ENCODE measurements at regions not wholly inside any gene's neighbourhood (a gene's known extent, or its start where the extent isn't known, plus 50 kb on each side); places are given as distances from the start of the nearest gene placed in this dataset.

DNA sequence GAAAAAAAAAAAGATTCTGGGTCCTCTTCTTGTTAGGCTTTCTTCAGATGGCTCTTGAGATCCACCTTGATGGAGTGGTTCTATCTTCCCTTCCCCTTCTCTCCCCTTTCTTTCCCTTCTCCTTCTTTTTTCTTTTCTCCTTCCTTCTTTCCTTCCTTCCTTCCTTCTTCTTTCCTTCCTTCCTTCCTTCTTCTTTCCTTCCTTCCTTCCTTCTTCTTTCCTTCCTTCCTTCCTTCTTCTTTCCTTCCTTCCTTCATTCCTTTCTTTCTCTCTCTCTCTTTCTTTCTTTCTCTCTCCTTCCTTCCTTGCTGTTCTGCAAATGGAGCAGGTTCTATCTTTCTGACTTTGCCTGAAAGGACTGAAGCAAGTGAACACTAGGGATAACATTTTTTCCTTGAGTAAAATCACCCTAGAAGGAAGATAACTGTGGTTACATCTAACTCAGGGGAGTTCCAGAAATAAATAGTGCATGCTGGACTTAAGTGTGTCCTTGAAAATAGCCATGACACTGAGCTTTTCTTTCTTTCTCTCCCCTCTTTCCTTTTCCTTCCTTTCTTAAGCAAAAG is 68.8 kb upstream of the SEC14L1 start:
- no peak for TF ChIP-seq POLR2A (IDR thresholded peaks at IDR 0.05)
- TF ChIP-seq, protein P1, sequence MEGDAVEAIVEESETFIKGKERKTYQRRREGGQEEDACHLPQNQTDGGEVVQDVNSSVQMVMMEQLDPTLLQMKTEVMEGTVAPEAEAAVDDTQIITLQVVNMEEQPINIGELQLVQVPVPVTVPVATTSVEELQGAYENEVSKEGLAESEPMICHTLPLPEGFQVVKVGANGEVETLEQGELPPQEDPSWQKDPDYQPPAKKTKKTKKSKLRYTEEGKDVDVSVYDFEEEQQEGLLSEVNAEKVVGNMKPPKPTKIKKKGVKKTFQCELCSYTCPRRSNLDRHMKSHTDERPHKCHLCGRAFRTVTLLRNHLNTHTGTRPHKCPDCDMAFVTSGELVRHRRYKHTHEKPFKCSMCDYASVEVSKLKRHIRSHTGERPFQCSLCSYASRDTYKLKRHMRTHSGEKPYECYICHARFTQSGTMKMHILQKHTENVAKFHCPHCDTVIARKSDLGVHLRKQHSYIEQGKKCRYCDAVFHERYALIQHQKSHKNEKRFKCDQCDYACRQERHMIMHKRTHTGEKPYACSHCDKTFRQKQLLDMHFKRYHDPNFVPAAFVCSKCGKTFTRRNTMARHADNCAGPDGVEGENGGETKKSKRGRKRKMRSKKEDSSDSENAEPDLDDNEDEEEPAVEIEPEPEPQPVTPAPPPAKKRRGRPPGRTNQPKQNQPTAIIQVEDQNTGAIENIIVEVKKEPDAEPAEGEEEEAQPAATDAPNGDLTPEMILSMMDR (IDR thresholded peaks at IDR 0.05 in 8 of 11, conservative IDR thresholded peaks at IDR 0.05 in 3 of 11), result no peak
- TF ChIP-seq POLR2AphosphoS5 (IDR thresholded peaks at IDR 0.05), result no peak
